ENCODE measurements at regions not wholly inside any gene's neighbourhood (a gene's known extent, or its start where the extent isn't known, plus 50 kb on each side); places are given as distances from the start of the nearest gene placed in this dataset.

DNA sequence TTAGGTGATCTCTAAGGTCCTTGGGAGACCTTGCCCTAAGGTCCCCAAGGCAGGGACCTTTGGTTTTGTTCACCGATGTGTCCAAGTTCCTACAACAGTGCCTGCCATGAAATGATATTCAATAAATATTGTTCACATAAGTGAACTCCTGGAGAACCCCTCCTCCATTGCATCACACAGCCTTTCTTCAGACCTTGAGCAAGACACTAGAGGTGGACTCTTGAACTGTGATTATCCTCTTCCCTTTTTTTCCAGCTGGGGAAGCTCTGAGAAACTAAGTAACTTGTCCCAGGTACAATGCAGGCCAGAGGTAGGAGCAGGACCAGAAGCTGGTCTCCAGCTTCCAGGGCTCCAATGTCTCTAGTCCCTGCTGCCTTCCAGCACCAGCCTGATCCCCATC is 76.6 kb upstream of the LMO1 start:
- WGBS (ENCODE audit: insufficient coverage) = no CpG with 5 or more reads among the region's 1 CpG
- Mint-ChIP-seq H3K36me3 (no peaks in the 10 kb centered on the region), H3K9me3 (no peaks in the 10 kb centered on the region), H3K4me3 (no peak overlapping the region), H3K27ac (no peak overlapping the region), H3K27me3 (peaks cover 3 to 5% of the 10 kb centered on the region in 2 donors), H3K4me1 (peaks cover 3 to 10% (median 8%) of the 10 kb centered on the region in 3 donors)
- ChIA-PET POLR2A (no interaction called here), CTCF (no interaction called here)
- H3K4me1 ChIP-seq (ENCODE audit: control insufficient read depth in 1 of 2, extremely low read depth in 1 of 2, insufficient read depth in 2 of 2, low read length in 2 of 2) = peaks cover 0 to 3% of the 10 kb centered on the region in 2 experiments
- no peak overlapping the region for H3K4me3 ChIP-seq (ENCODE audit: control insufficient read depth in 1 of 2, extremely low read depth in 1 of 2, low read length in 1 of 2)
- no peaks in the 10 kb centered on the region for H3K36me3 ChIP-seq (ENCODE audit: control insufficient read depth in 2 of 2, extremely low read depth in 1 of 2, insufficient read depth in 1 of 2, low read length in 1 of 2)
- peaks cover 0 to 16% of the 10 kb centered on the region in 2 experiments for H3K27me3 ChIP-seq (replicated peaks in 1 of 2; ENCODE audit: control insufficient read depth in 2 of 2, extremely low read depth in 1 of 2, insufficient read depth in 2 of 2, low read length in 1 of 2)
- ATAC-seq (replicated peaks in 1 of 4) (no peak), DNase-seq (no peak)
- H3K27ac ChIP-seq (ENCODE audit: low read length) = no peak overlapping the region
- no peaks in the 10 kb centered on the region for H3K9me3 ChIP-seq

DNA sequence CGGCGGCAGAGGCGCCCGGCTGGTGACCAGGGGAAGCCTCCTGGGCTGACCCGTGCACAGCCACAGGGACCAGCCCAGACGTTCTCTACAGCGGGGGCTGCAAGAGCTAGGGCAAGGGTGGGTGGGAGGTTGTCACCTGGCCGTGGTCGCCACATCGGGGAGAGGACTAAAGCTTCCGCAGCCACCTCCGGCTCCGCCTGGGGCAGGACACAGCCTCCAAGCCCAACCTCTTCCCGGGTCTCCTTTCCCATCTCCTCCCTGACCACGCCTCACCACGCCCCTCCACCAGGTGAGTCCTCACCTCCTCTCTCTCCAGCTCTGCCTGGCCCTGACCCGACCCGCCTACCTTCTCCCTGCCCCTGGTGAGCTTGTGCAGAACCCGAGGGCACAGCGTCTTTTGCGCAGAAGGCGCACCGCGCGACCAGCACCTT is 75.9 kb upstream of the LMO1 start:
- WGBS (ENCODE audit: insufficient coverage) = 72% methylated on average over 14 of the region's 25 CpGs
- Mint-ChIP-seq H3K9me3 (no peaks in the 10 kb centered on the region), H3K27ac (no peak overlapping the region), H3K4me1 (peaks cover 3 to 10% (median 8%) of the 10 kb centered on the region in 3 donors), H3K36me3 (no peaks in the 10 kb centered on the region), H3K4me3 (no peak overlapping the region), H3K27me3 (peaks cover 0 to 5% of the 10 kb centered on the region in 2 donors)
- Histone ChIP-seq H3K27ac (ENCODE audit: low read length) (no peak overlapping the region), H3K4me1 (ENCODE audit: control insufficient read depth in 1 of 2, extremely low read depth in 1 of 2, insufficient read depth in 2 of 2, low read length in 2 of 2) (peaks cover 0 to 3% of the 10 kb centered on the region in 2 experiments), H3K4me3 (ENCODE audit: control insufficient read depth in 1 of 2, extremely low read depth in 1 of 2, low read length in 1 of 2) (no peak overlapping the region), H3K36me3 (ENCODE audit: control insufficient read depth in 2 of 2, extremely low read depth in 1 of 2, insufficient read depth in 1 of 2, low read length in 1 of 2) (no peaks in the 10 kb centered on the region), H3K27me3 (replicated peaks in 1 of 2; ENCODE audit: control insufficient read depth in 2 of 2, extremely low read depth in 1 of 2, insufficient read depth in 2 of 2, low read length in 1 of 2) (peaks cover 0 to 19% of the 10 kb centered on the region in 2 experiments), H3K9me3 (no peaks in the 10 kb centered on the region)
- DNase-seq = no peak
- no peak for ATAC-seq (replicated peaks in 1 of 4)
- ChIA-PET POLR2A (no interaction called here), CTCF (no interaction called here)

DNA sequence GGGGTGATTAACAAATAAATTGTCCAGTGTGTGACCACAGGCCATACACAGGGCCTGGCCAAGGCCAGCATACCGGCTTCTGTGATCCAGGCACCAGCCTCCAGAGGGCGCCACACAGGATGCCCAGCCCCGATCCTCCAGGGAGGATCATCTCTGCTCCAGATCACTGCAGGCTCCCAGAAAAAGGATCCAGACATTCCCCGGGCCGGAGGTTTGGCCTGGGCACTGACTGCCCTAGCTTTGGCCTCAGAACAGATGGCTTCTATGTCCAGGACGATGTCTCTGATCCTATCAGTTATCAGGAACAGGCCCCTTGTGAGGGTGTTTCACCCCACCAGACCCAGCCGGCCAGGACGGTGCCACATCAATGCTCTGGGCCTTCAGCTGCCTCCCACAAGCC is 74.5 kb upstream of the LMO1 start:
- Mint-ChIP-seq H3K27ac (no peak overlapping the region), H3K27me3 (peaks cover 0 to 5% of the 10 kb centered on the region in 2 donors), H3K4me3 (no peak overlapping the region), H3K4me1 (peaks cover 3 to 8% (median 8%) of the 10 kb centered on the region in 3 donors), H3K9me3 (no peaks in the 10 kb centered on the region), H3K36me3 (no peaks in the 10 kb centered on the region)
- 70% methylated on average over 8 of the region's 8 CpGs for WGBS (ENCODE audit: insufficient coverage)
- Histone ChIP-seq H3K9me3 (no peaks in the 10 kb centered on the region), H3K4me1 (ENCODE audit: control insufficient read depth in 1 of 2, extremely low read depth in 1 of 2, insufficient read depth in 2 of 2, low read length in 2 of 2) (no peaks in the 10 kb centered on the region), H3K27ac (ENCODE audit: low read length) (no peak overlapping the region), H3K4me3 (ENCODE audit: control insufficient read depth in 1 of 2, extremely low read depth in 1 of 2, low read length in 1 of 2) (no peak overlapping the region), H3K36me3 (ENCODE audit: control insufficient read depth in 2 of 2, extremely low read depth in 1 of 2, insufficient read depth in 1 of 2, low read length in 1 of 2) (no peaks in the 10 kb centered on the region), H3K27me3 (replicated peaks in 1 of 2; ENCODE audit: control insufficient read depth in 2 of 2, extremely low read depth in 1 of 2, insufficient read depth in 2 of 2, low read length in 1 of 2) (peaks cover 0 to 22% of the 10 kb centered on the region in 2 experiments)
- no peak for ATAC-seq (replicated peaks in 1 of 4)
- ChIA-PET CTCF (no interaction called here), POLR2A (no interaction called here)
- peak in 3 of 35 experiments; percentile 7 to 22 (median 9) for DNase-seq

DNA sequence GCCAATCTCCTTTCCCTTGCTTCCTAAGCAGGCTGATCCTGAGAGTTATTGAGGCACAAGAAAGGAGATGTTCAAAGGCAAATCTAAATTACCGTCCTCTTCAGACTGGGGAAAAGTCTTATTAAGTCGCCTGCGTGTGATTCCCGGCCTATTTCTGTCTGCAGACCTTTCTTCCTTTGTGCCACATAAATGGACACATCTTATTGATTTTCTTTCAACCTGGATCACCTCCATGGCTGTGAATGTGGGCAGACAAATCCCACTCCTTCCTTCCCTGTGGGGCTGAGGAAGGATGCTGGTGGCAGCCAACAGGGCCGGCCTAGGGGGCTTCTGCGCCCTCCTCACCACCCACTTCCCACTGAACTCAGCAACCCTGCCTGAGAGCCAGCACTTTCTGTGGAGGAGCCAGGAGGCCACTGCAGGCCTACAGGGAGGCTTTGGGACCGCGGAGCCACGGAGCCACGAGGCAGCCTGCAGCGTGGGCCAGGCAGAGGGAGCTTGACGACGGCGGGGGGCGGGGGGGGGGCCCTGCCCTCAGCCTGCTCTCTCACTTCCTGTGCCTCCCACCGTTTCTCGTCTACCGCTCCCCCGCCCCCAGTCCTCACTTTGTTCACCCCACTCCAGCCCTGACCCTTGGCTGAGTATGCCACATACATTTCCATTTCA is 73.6 kb upstream of the LMO1 start:
- H3K36me3 ChIP-seq (ENCODE audit: control insufficient read depth in 2 of 2, extremely low read depth in 1 of 2, insufficient read depth in 1 of 2, low read length in 1 of 2) = no peaks in the 10 kb centered on the region
- POLR2A ChIA-PET = no interaction called here
- no peak for ATAC-seq (replicated peaks in 1 of 4)
- Mint-ChIP-seq H3K27me3 (peaks cover 0 to 5% of the 10 kb centered on the region in 2 donors), H3K4me3 (no peak overlapping the region), H3K4me1 (peaks cover 0 to 3% (median 0%) of the 10 kb centered on the region in 3 donors), H3K9me3 (no peaks in the 10 kb centered on the region), H3K36me3 (no peaks in the 10 kb centered on the region), H3K27ac (no peak overlapping the region)
- CTCF ChIA-PET = no interaction called here
- DNase-seq = no peak
- H3K9me3 ChIP-seq = no peaks in the 10 kb centered on the region
- no peaks in the 10 kb centered on the region for H3K4me1 ChIP-seq (ENCODE audit: control insufficient read depth in 1 of 2, extremely low read depth in 1 of 2, insufficient read depth in 2 of 2, low read length in 2 of 2)
- peaks cover 0 to 17% of the 10 kb centered on the region in 2 experiments for H3K27me3 ChIP-seq (replicated peaks in 1 of 2; ENCODE audit: control insufficient read depth in 2 of 2, extremely low read depth in 1 of 2, insufficient read depth in 2 of 2, low read length in 1 of 2)
- 64% methylated on average over 13 of the region's 19 CpGs for WGBS (ENCODE audit: insufficient coverage)
- H3K4me3 ChIP-seq (ENCODE audit: control insufficient read depth in 1 of 2, extremely low read depth in 1 of 2, low read length in 1 of 2) = no peak overlapping the region
- no peak overlapping the region for H3K27ac ChIP-seq (ENCODE audit: low read length)

DNA sequence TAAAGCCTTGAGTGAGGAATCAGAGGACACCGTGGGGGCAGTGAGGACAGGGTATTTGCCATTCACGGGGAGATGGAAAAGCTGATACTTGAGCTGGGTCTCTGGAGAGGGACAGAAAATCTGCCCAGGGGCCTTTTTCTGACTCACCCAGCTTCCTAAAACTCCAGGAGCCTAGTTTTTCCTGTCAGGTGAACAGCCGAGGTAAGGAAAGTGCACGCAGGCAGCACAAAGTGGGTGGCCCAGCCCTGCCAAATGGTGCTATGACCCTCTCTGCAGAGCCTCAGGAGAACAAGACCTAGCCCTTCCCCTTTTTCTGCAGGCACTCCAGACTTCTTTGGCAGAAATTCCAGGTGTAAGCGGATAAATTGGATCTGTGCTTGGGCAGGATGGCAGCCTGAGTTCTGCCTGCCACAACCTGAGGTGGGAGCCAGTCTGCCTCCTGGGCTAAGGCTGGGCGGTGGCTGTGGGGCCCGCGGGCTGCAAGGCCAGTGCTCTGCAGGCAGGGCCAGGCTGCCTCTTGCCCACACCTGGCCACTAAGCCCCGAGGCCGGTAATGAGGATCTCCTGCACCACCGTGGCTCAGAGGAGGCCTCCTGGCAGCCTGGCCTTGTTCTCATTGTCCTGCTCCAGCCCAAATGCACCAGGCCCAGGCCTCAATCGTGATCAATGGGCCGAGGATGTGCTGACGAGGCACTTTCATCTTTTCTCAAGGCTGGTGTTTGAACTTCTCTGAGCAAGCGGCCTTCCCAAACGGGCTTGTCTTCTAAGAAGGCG is 72.9 kb upstream of the LMO1 start:
- WGBS (ENCODE audit: insufficient coverage) = 88% methylated on average over 14 of the region's 17 CpGs
- Histone ChIP-seq H3K4me3 (ENCODE audit: control insufficient read depth in 1 of 2, extremely low read depth in 1 of 2, low read length in 1 of 2) (no peak overlapping the region), H3K9me3 (no peaks in the 10 kb centered on the region), H3K27ac (ENCODE audit: low read length) (no peak overlapping the region), H3K27me3 (replicated peaks in 1 of 2; ENCODE audit: control insufficient read depth in 2 of 2, extremely low read depth in 1 of 2, insufficient read depth in 2 of 2, low read length in 1 of 2) (peaks cover 0 to 19% of the 10 kb centered on the region in 2 experiments), H3K4me1 (ENCODE audit: control insufficient read depth in 1 of 2, extremely low read depth in 1 of 2, insufficient read depth in 2 of 2, low read length in 2 of 2) (no peaks in the 10 kb centered on the region), H3K36me3 (ENCODE audit: control insufficient read depth in 2 of 2, extremely low read depth in 1 of 2, insufficient read depth in 1 of 2, low read length in 1 of 2) (no peaks in the 10 kb centered on the region)
- no peaks in the 10 kb centered on the region for H3K36me3 Mint-ChIP-seq
- H3K27ac Mint-ChIP-seq = no peak overlapping the region
- H3K4me1 Mint-ChIP-seq = peaks cover 0 to 3% (median 0%) of the 10 kb centered on the region in 3 donors
- DNase-seq = no peak
- peaks cover 0 to 5% of the 10 kb centered on the region in 2 donors for H3K27me3 Mint-ChIP-seq
- no peak for ATAC-seq (replicated peaks in 1 of 4)
- H3K9me3 Mint-ChIP-seq = no peaks in the 10 kb centered on the region
- ChIA-PET CTCF (no interaction called here), POLR2A (no interaction called here)
- H3K4me3 Mint-ChIP-seq = no peak overlapping the region

DNA sequence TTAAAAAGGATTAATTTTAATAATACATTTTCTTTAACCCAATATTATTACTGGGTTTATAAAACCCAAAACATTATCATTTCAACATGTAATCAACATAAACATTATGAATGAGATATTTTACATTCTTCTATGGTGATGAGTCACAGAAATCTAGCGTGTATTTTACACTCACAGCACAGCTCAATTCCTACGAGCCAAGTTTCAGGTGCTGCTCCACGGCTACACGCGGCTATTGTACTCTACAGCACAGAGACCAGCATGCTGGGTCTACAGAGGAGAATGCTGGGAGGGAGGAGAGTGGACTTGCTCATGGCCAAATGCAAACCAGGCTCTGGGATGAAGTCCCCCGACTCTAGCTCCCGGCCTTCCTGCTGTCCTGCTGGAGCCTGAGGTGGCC is 72.0 kb upstream of the LMO1 start:
- Histone ChIP-seq H3K4me1 (ENCODE audit: control insufficient read depth in 1 of 2, extremely low read depth in 1 of 2, insufficient read depth in 2 of 2, low read length in 2 of 2) (no peaks in the 10 kb centered on the region), H3K36me3 (ENCODE audit: control insufficient read depth in 2 of 2, extremely low read depth in 1 of 2, insufficient read depth in 1 of 2, low read length in 1 of 2) (no peaks in the 10 kb centered on the region), H3K4me3 (ENCODE audit: control insufficient read depth in 1 of 2, extremely low read depth in 1 of 2, low read length in 1 of 2) (no peak overlapping the region), H3K27me3 (replicated peaks in 1 of 2; ENCODE audit: control insufficient read depth in 2 of 2, extremely low read depth in 1 of 2, insufficient read depth in 2 of 2, low read length in 1 of 2) (peaks cover 0 to 21% of the 10 kb centered on the region in 2 experiments), H3K9me3 (no peaks in the 10 kb centered on the region), H3K27ac (ENCODE audit: low read length) (no peak overlapping the region)
- Mint-ChIP-seq H3K27ac (no peak overlapping the region), H3K27me3 (peaks cover 7 to 12% of the 10 kb centered on the region in 2 donors), H3K9me3 (no peaks in the 10 kb centered on the region), H3K4me1 (peaks cover 0 to 3% (median 0%) of the 10 kb centered on the region in 3 donors), H3K4me3 (no peak overlapping the region), H3K36me3 (no peaks in the 10 kb centered on the region)
- DNase-seq (no peak), ATAC-seq (replicated peaks in 1 of 4) (no peak)
- 79% methylated on average over 2 of the region's 7 CpGs for WGBS (ENCODE audit: insufficient coverage)
- ChIA-PET CTCF (no interaction called here), POLR2A (no interaction called here)

Measured in T-cell (primary cell).